GM18499 (cell line): ENCODE measurements at regions not wholly inside any gene's neighbourhood (a gene's known extent, or its start where the extent isn't known, plus 50 kb on each side); places are given as distances from the start of the nearest gene placed in this dataset.

Experiments used
- ATAC-seq: cut with Tn5 transposase; IDR thresholded peaks from one replicate; pipeline ENCODE4 v1.9.1; 2021; ENCODE audit warnings: moderate number of reproducible peaks; ENCODE audit not compliant: insufficient read depth, unreplicated experiment

DNA sequence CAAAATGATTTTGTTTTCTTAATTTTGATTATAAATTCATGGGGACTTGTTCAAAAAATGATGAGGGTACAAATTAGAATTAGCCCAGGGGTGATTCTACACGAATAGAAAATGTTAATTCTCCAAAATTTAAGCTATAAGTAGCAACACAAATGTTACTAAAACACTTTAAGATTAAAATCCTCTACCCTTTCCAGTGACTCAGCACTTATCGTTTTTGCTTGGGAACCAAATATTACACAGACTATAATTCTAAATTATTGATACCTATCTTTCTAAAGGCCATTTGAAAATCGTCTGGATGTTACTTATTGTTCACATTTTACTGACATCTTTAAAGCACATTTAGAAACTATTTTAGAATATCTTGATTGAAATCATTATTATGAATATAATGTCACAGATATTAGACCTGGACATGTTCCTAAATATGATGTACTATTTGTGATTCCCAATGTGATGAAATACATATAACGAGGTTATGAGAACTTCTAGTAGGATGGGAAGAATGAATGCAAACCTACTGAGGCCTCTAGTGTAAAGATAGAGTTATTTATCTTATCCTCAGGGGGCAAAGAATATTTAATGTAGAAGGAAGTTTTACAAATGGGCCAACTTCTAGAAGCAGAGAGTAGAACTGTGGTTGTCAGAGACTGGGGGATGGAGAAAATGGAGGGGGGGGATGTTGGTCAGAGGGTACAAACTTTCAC, 132.0 kb upstream of the TP63 start:
- no peak for ATAC-seq

DNA sequence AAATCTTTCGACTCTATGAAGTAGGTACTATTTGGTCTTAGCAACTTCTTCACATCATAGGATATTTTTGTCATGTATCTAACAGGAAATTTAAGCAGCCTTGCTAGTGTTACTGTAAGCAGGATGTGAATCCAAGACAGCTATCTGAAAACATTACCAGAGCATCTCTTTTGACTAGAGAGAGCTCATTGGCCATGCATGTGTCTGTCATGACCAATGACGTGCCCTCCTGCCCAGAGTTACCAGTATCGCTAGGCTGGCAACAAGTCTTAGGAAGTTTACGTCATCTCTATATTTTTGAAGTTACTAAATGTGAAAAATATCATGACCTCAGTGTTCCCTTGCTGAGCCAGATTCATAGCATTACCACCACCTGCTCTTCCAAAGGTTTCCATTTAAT, 130.9 kb upstream of the TP63 start:
- ATAC-seq = no peak

DNA sequence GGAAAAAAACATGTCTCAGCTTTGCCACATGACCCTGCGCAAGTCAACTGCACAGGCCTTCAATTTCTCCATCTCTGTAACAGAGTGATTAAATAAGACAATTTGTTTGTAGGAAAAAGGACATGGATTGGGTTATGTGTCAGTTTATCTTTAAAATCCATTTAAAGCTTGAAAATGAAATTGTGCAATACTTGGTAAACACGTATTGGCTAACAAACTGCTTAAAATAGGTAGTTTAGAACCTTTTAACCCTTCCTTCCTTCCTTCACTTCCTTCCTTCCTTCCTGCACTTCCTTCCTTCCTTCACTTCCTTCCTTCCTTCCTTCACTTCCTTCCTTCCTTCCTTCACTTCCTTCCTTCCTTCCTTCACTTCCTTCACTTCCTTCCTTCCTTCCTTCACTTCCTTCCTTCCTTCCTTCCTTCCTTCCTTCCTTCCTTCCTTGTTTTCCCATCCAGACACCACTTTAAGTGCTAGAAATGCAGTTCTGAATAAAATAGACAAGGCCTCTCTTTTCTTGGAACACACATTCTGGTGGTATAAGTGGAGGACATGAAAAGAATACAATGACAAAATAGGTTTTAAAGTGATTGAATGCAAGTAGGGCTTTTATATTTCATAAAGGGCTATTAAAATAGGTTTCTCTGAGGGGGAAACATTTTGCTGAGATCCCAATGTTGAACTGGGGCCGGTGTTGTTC, 130.2 kb upstream of the TP63 start:
- ATAC-seq = no peak

DNA sequence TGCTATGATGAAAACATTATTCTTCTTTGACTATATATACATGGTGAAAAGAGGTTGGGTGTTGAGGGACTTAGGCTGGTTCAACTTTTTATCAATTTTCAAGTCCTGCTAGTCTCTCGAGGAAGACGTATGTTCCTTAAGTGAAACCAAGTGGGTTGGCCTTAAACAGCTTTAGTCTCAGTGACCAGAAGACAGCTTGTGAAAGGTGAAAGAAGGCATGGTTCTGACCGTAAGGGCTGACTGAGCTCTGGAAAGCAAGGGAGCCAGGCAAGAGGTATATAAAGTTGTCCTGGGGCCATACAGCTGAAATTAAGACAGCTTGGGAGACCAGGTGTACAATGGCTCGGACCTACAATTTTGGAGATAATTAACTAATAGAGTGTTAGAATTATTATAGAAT, 128.9 kb upstream of the TP63 start:
- no peak for ATAC-seq

DNA sequence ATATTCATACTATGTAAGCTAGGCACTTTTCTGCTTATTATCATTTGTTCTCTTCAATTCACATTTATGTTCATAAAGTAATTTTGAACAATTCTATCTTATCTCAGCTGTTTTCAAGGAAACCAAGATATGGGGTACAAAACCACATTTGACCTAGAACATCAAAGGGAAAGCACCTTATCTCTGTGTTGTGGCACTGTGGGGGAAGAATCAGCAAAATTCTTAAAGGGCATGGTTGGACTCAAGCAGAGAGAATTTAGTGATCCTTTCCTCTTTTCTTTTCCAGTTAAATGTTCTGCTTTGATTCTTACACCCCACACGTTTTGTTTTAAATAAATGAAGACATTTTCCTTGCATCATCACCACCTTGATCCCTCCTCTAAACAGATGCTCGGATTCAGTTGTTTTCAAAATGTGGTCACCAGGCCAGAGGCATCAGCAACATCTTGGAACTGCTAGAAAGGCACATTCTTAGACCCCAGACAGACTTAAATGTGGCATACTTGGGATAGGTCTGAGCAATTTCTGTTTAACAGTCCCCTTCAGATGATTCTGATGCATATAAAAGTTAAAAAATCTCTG, 128.4 kb upstream of the TP63 start:
- no peak for ATAC-seq

DNA sequence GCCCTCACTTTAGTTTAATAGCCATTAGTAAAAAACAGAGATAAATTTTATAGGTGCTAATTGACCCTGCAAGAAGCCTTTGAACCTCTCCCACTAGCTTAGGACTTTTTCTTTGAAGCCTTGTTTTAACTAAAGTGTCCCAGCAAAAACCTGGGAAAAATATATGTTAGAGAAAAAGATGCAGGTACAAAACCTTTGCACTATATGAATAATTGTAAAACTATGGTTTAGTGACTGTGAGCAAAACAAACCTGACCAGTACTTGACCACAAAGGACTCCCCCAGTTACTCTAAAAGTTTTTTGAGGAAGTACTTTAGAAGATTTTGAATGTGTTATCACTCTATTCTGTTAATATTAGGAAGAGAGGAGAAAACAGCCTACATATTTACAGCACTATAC, 123.3 kb upstream of the TP63 start:
- ATAC-seq = peak; percentile 51

DNA sequence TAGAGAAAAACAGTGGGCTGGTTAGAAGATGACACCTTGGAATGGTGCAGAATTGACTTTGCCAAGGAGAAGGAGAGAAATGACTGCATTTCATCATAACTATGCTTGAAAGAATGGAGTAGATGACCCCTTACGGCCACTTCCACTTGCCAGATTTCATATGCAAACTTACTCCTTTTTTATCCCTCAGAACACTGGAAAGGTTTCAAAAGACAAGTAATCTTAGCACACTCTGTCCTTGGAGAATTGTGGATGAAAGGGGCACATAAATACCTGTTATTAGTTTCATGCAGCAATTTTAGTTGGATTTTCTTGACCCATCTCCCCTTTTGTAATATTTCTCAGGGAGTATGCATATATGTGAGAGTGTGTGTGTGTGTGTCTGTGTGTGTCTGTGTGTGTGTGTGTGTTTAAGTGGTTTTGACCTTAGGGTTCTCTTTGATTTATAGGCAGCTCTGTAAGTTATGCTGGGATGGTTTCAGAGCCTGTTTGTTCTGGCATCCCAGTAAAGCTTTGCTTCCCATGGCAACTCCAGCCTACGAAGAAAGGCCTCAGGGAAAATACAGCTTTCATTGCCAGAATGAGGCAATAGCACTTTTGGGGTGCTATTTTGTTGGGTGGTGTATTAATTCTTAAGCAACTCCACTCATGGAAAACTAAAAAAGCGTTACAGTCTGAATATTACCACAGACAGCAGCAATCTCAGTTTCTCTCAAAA, 122.2 kb upstream of the TP63 start:
- no peak for ATAC-seq

DNA sequence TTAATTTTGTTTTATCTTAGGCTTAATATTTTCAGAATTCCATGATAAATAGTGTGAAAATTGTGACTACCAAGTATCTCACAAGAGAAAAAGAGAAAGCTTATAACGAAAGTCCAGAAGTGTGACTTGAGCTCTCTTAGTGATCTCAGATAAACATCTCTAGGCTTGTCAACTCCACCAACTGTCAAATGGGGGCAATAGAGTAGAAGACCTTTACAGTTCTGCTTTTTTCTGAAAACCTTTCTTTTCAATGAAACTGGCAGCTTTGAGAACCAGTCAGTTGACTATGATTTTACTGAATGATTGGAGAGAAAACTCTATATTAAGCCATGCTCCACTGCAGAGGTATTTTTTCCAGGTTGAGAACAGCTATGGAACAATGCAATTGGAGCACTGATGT, 119.2 kb upstream of the TP63 start:
- peak; percentile 48 for ATAC-seq

DNA sequence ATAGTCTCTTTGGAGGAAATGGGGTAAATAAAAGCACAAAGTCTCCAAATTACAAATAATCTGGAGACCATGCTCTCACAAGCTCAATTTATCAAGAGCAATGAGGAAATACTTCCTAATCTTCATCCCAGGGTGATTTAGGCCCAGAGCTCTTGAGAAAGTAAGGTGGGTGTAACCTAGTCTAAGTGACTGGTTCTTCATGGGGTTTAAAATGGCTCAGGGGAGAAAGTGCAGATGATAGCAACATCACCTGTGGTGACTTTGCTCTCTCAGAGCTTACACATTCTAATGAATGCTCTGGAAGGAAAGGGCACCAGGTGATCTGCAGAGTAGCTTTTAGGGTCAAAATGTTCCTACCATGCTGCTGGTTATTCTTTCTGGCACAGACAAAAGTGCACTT, 118.4 kb upstream of the TP63 start:
- ATAC-seq = no peak

DNA sequence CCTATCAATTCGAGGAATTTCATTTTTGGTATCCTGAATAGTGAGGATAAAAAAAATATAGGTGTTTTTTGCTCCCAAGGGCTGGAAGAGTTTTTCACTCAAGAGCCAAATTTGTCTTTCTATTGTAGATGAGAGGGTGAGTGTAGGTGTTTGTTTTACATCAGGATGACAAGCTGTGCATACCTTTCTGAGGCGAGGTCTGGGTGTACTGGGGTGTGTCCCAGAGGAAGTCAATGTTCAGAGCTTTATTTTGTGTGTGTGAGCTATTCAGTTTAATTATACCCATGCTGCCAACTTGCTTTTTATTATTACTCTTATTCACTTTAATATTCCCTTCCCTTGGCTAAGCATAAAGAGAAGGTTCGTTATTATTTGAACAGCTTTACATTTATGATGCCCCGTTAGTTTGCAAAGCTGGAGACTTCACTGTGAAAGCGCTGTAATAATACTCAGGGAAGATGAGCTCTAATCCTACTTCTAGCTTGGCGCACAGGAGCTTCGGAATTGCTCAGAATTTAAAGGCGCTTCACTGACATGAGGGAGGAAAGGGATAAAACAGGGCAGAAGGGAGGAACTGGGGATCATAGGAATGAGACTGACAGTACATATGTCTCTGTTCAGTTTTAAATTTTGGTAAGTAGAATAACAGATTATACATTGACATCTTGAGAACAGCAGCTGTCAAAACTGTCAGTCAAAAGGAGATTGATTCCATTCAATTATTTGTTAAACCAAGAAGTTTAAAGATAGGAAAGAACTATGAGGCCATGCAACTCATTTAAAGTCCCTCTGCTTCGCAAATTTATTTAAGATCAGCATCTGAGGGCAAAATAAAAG, 117.7 kb upstream of the TP63 start:
- no peak for ATAC-seq

DNA sequence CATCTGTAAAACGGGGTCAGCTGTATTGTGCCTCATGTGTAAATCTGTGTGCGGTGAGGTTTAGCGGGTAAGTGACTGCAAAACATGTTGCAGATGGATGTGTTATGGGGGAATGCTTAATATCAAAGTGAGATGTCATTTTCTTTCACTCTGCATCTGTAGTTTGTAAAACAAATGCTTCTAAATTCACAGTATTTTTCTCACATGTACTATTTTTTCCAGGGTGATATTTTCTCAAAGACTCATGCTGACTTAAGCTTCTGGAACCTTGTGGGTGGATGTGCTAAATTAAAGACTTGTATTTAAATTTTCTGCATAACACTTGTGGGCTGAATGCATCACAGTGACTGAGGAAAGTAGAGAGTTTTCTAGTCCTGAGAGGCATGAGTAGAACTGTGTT, 115.2 kb upstream of the TP63 start:
- ATAC-seq = no peak

DNA sequence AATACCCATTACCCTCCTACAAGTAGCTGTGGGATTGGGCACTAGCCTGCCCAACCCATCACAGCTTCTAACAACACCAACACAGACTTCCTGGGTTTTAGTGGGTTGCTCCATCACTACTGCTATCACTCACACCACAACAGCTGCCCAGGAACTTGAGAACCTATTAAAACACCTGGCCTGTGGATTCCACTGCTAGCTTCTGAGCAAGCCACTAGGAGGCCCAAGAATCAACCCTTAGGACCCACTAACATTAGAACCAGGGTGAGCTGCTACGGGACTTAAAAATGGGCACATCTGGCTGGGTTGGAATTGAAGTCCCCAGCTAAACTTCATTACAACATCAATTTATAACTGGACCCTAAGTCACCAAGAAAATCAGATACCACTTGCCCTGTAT, 113.2 kb upstream of the TP63 start:
- ATAC-seq = no peak

DNA sequence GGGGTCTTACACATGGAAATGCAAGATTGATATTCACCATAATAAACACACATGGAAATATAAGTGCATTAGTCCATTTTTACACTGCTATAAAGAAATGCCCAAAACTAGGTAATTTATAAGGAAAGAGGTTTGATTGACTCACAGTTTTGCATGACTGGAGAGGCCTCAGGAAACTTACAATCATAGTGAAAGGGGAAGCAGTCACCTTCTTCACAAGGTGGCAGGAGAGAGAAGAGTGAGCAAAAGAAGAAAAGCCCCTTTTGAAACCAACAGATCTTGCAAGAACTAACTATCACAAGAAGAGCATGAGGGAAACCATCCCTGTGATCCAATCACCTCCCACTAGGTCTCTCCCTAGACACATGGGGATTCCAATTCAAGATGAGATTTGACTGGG, 111.7 kb upstream of the TP63 start:
- no peak for ATAC-seq

DNA sequence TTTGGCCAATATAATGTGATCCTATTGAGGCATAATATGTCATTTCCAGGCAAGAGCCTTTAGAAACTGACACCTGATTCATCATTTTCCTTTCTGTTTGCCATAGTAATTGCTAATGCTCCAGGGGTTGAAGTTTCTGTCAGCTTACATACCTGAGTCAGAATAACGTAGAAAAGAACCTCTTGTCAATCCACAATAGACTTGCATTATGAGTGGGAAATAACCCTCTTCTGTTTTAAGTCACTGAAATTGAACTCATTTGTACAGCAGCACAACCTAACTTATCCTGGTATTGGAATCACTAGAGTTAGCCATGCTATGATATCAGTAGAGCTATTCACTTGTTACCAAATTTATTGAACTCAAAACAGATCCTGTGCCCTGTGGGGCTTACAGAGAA, 101.7 kb upstream of the TP63 start:
- ATAC-seq = no peak

DNA sequence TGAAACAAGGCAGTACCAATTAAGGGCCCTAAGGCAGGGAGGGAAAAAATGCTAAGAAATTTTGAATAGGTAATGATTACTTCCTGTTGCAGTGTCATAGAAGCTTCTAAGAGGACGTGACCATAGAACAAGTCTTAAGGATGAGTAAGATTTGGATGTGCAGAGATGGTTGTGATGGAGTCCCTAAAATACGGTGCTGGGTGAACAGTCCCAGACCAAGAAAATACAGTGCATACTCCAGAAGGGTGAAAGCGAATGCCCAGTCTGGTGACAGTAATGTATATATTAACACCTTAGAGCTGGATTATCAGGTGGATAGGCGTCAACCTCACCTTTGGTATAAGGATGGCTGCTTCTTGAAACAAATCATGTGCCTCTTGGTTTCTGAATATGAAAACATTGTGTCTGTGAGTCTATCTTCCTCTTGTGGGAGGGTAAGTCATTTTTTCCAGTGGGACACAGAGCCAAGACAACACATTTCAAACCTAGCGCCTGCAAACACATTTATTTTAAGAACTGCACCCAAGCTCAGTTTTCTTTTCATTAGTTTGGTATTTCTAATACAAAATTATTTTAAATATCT, 101.2 kb upstream of the TP63 start:
- no peak for ATAC-seq

DNA sequence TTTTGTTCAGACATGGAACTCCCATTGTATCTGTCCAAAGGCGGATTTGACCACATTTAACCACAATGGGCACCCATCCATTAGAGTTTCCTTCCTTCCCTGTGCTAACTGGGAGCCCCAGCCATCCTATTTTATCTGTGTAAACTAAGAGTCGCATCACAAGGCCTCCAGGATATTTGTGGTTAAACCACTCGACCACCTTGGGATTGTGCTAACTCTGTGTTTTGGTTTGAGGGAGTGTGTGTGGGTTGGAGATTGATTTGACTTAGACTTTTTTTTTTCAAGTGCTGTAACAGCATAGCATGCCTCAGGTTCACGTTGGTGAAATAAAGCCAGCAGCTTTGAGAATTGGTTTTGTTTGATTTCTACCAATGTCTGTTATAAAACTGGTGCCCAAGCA, 100.4 kb upstream of the TP63 start:
- ATAC-seq = no peak

DNA sequence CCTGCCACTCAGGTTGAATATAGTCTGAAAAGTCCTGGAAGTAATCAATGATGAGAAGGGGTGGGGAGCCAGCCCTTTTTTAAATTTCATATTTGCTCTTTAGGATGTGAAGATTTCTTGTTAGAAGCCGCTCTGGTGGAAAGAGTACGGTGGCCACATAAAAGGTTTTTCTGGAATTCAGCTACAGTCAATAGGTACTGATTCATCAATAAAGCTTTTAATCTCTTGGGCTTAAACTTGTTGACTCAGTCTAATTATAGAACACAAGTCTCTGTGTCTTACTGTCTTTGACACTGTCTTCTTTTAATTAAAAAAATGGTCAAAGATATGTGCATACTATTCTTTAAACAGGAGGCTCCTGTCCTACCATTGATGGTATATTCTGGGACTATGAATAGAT, 99.9 kb upstream of the TP63 start:
- no peak for ATAC-seq

DNA sequence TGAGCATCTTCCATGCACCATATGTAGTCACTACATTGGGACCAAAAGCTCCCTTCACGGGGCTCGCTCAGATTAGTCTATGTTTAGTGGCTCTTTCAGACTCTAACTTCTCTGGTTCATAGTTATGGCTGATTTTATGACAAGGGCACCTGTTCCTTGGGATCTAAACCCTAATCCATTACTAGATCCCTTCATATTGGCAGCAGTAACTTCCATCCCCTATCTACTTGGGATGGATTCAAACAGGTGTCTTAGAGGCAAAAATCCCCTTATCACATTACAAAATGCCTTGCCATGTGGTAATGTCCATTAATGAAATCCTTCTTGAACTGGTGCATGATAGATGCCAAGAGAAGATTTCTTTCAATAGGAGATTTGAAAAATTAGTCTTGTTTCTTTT, 96.7 kb upstream of the TP63 start:
- ATAC-seq = no peak

DNA sequence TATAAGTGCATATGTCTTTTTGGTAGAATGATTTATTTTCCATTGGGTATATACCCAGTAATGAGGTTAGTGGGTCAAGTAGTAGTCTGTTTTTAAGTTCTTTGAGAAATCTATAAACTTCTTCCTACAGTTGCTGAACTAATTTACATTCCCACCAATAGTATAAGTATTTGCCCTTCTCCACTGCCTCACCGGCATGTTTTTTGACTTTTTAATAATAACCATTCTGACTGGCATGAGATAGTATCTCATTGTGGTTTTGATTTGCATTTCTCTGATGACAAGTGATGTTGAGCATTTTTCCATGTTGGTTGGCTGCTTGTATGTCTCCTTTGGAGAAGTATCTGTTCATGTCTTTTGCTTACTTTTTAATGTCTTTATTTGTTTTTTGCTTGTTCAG, 94.1 kb upstream of the TP63 start:
- no peak for ATAC-seq

DNA sequence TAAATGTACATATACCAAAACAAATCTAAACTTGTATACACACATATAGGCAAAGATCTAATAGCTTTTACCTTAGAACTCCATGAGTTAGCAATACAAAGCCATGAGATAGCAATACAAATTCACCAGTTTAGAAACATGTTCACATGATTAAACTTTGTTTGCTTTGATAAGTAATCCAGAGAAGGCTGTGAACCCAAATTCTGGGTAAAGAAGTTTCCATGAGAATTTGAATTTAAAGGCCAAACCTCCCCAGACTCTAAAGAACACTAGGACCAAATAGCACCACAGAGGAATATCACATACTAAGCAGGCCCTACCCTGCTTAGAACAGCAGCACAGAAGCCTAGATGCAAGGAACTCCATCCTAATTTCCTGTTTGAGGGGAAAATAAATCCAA, 83.7 kb upstream of the TP63 start:
- ATAC-seq = no peak
